ENCODE measurements at regions not wholly inside any gene's neighbourhood (a gene's known extent, or its start where the extent isn't known, plus 50 kb on each side); places are given as distances from the start of the nearest gene placed in this dataset.
"Not testable (repeated sequence)": the region's sequence is repeated elsewhere in the genome, so short reads cannot be mapped to it uniquely, and the experiment has no call there.

- TF ChIP-seq CTCF (IDR thresholded peaks at IDR 0.05); REST (IDR thresholded peaks at IDR 0.05; ENCODE audit: insufficient read depth in 1 of 2, low read depth in 2 of 2, low read length in 1 of 2); POLR2AphosphoS5 (IDR thresholded peaks at IDR 0.05; ENCODE audit: low read depth, low read length); SIN3A (IDR thresholded peaks at IDR 0.05; ENCODE audit: borderline replicate concordance, insufficient read depth, low read depth, low read length); TCF7L2 (IDR thresholded peaks at IDR 0.05; ENCODE audit: low read depth, low read length): not testable (repeated sequence)
These were observed 107.8 kb downstream of the THSD1 start for GRCh38 chr13:52298079-52298661.
